Psoas muscle (tissue), 7 donors: ENCODE measurements at regions not wholly inside any gene's neighbourhood (a gene's known extent, or its start where the extent isn't known, plus 50 kb on each side); places are given as distances from the start of the nearest gene placed in this dataset.

ENCODE experiments used
- ATAC-seq, 4 donors: fragments of 200-7000 bp; cut with Tn5 transposase; one replicate each; pipeline ENCODE4 v1.9.1; 2020; ENCODE audit warnings: moderate library complexity in 3 of 4, mild to moderate bottlenecking in 2 of 4
- DNase-seq, 2 donors: peaks; one replicate each; pipeline ENCODE4 v3.0.0-alpha.2; 2020
- H3K27ac ChIP-seq: fragments of 200-600 bp; one replicate; pipeline ENCODE4 v1.8.0; 2022
- H3K27me3 ChIP-seq, 3 donors: fragments of 200-600 bp in 1 of 3; one replicate each; pipeline versions ENCODE4 v1.6.1 to v1.8.0; 2013 to 2022; ENCODE audit warnings: low read length in 2 of 3, mild to moderate bottlenecking in 2 of 3, moderate library complexity in 1 of 3; ENCODE audit not compliant: insufficient read depth in 3 of 3
- H3K36me3 ChIP-seq, 2 donors: fragments of 200-600 bp in 1 of 2; one replicate each; pipeline versions ENCODE4 v1.6.1 to v1.8.0; 2013 to 2022; ENCODE audit warnings: low read depth in 1 of 2, mild to moderate bottlenecking in 1 of 2, moderate library complexity in 1 of 2; ENCODE audit not compliant: insufficient read depth in 1 of 2
- H3K4me1 ChIP-seq: fragments of 200-600 bp; one replicate; pipeline ENCODE4 v1.8.0; 2022
- H3K4me3 ChIP-seq: fragments of 200-600 bp; one replicate; pipeline ENCODE4 v1.8.0; 2022; ENCODE audit warnings: mild to moderate bottlenecking
- H3K9me3 ChIP-seq: fragments of 200-600 bp; one replicate; pipeline ENCODE4 v1.8.0; 2022
- CTCF ChIP-seq: fragments of 200-600 bp; IDR thresholded peaks from one replicate; pipeline ENCODE4 v1.8.0; 2022; ENCODE audit warnings: antibody characterized with exemption
- WGBS, 3 donors: extraction: QIAGEN DNeasy Blood & Tissue Kit; methylation state at CpG; one replicate each; pipeline versions ENCODE4 v1.1.6 to v1.1.7; 2013; 5-methylcytosine and 5-hydroxymethylcytosine counted together
- intact Hi-C, 2 donors: fragments of 100-400 bp; cut with DNase I; formaldehyde crosslinking; loops; one replicate each; pipeline versions ENCODE4 v1.11.0 to v1.14.2; 2022
- donor health status: healthy with polysubstance abuse.
- donor health status: DM: no; HTN: no; CAD: no; lungs with moderate emphysema.
- donor health status: Bipolar disorder and iron deficiency.
- donor health status: healthy.
- donor health status: DM: yes; HTN: yes; CAD: no.
- donor health status: DM: no; HTN: no; CAD: no.
- donor health status: DM: yes; HTN: yes; CAD: no.

GRCh38 chr3:24624938-24625681 is 130.5 kb upstream of the THRB start:
- Histone ChIP-seq H3K9me3 (no peaks in the 10 kb centered on the region), H3K4me1 (peaks cover 13% of the 10 kb centered on the region), H3K27me3 (no peaks in the 10 kb centered on the region), H3K36me3 (no peaks in the 10 kb centered on the region), H3K4me3 (no peak overlapping the region), H3K27ac (no peak overlapping the region)
- DNase-seq (no peak), ATAC-seq (no peak)
- TF ChIP-seq CTCF, result no peak
- 47 to 54% (median 48%) methylated on average over 2 of the region's 2 CpGs for WGBS, 3 donors
- intact Hi-C loops, result no loop called here

- intact Hi-C loops, result no loop called here
- Histone ChIP-seq H3K27ac (peak overlapping the region; percentile 67), H3K27me3 (no peaks in the 10 kb centered on the region), H3K4me1 (peaks cover 13% of the 10 kb centered on the region), H3K4me3 (peak overlapping the region; percentile 39), H3K36me3 (no peaks in the 10 kb centered on the region), H3K9me3 (no peaks in the 10 kb centered on the region)
- DNase-seq (no peak), ATAC-seq (peak; percentile 63 to 97 (median 87))
- TF ChIP-seq CTCF, result no peak
- 31 to 58% (median 34%) methylated on average over 4 of the region's 4 CpGs for WGBS, 3 donors
Measured at GRCh38 chr3:24628523-24629258, 134.0 kb upstream of the THRB start.

- DNase-seq, result no peak
- H3K27me3 ChIP-seq, result no peaks in the 10 kb centered on the region
- H3K9me3 ChIP-seq, result peaks cover 5% of the 10 kb centered on the region
- no peaks in the 10 kb centered on the region for H3K36me3 ChIP-seq
- intact Hi-C loops, result no loop called here
- peaks cover 13% of the 10 kb centered on the region for H3K4me1 ChIP-seq
- no peak overlapping the region for H3K27ac ChIP-seq
- ATAC-seq, result no peak
- H3K4me3 ChIP-seq, result no peak overlapping the region
- TF ChIP-seq CTCF, result no peak
Measured at GRCh38 chr3:24631481-24631880, 136.8 kb upstream of the THRB start.

GRCh38 chr3:24639061-24639460 is 144.4 kb upstream of the THRB start:
- intact Hi-C loops, result no loop called here
- ATAC-seq (no peak), DNase-seq (no peak)
- no peak overlapping the region for H3K27ac ChIP-seq
- no peak overlapping the region for H3K4me3 ChIP-seq
- H3K9me3 ChIP-seq, result peaks cover 2% of the 10 kb centered on the region
- TF ChIP-seq CTCF, result no peak
- no peaks in the 10 kb centered on the region for H3K27me3 ChIP-seq
- WGBS, 3 donors, result 82 to 83% (median 83%) methylated on average over 1 of the region's 1 CpG
- H3K4me1 ChIP-seq, result peaks cover 4% of the 10 kb centered on the region
- H3K36me3 ChIP-seq, result no peaks in the 10 kb centered on the region
